ENCODE measurements at regions not wholly inside any gene's neighbourhood (a gene's known extent, or its start where the extent isn't known, plus 50 kb on each side); places are given as distances from the start of the nearest gene placed in this dataset.

GRCh38 chr2:66895206-66895605 is 460.3 kb downstream of the MEIS1 start:
- no peak for DNase-seq (ENCODE audit: low spot score)

- no peak for DNase-seq (ENCODE audit: low spot score)
These were observed 461.2 kb downstream of the MEIS1 start for GRCh38 chr2:66896131-66896530.

- no peak for DNase-seq (ENCODE audit: low spot score)
These were observed 462.3 kb downstream of the MEIS1 start for GRCh38 chr2:66897181-66897580.

GRCh38 chr2:66897691-66898150 is 462.8 kb downstream of the MEIS1 start:
- no peak for DNase-seq (ENCODE audit: low spot score)

- DNase-seq (ENCODE audit: low spot score), result no peak
These were observed 464.2 kb downstream of the MEIS1 start for GRCh38 chr2:66899109-66899508.

GRCh38 chr2:66899648-66900047 is 464.7 kb downstream of the MEIS1 start:
- DNase-seq (ENCODE audit: low spot score), result no peak

GRCh38 chr2:66901344-66901743 is 466.4 kb downstream of the MEIS1 start:
- no peak for DNase-seq (ENCODE audit: low spot score)

- DNase-seq (ENCODE audit: low spot score), result no peak
These were observed 468.3 kb downstream of the MEIS1 start for GRCh38 chr2:66903183-66903582.

GRCh38 chr2:66903745-66904465 is 469.0 kb downstream of the MEIS1 start:
- no peak for DNase-seq (ENCODE audit: low spot score)

- DNase-seq (ENCODE audit: low spot score), result no peak
These were observed 480.3 kb downstream of the MEIS1 start for GRCh38 chr2:66915237-66915636.

- DNase-seq (ENCODE audit: low spot score), result no peak
These were observed 477.8 kb upstream of the ETAA1 start for GRCh38 chr2:66919286-66919685.

- no peak for DNase-seq (ENCODE audit: low spot score)
These were observed 476.7 kb upstream of the ETAA1 start for GRCh38 chr2:66920415-66920814.

- DNase-seq (ENCODE audit: low spot score), result peak; percentile 9
These were observed 472.0 kb upstream of the ETAA1 start for GRCh38 chr2:66925128-66925527.

- DNase-seq (ENCODE audit: low spot score), result no peak
These were observed 470.5 kb upstream of the ETAA1 start for GRCh38 chr2:66926594-66927112.

GRCh38 chr2:66929632-66930338 is 467.3 kb upstream of the ETAA1 start:
- peak; percentile 58 for DNase-seq (ENCODE audit: low spot score)

GRCh38 chr2:66930339-66931220 is 466.6 kb upstream of the ETAA1 start:
- no peak for DNase-seq (ENCODE audit: low spot score)

GRCh38 chr2:66938471-66938967 is 458.6 kb upstream of the ETAA1 start:
- no peak for DNase-seq (ENCODE audit: low spot score)

- no peak for DNase-seq (ENCODE audit: low spot score)
These were observed 457.1 kb upstream of the ETAA1 start for GRCh38 chr2:66940080-66940479.

- DNase-seq (ENCODE audit: low spot score), result no peak
These were observed 448.9 kb upstream of the ETAA1 start for GRCh38 chr2:66948234-66948633.

- DNase-seq (ENCODE audit: low spot score), result no peak
These were observed 439.9 kb upstream of the ETAA1 start for GRCh38 chr2:66957198-66957597.

GRCh38 chr2:66957677-66958076 is 439.5 kb upstream of the ETAA1 start:
- no peak for DNase-seq (ENCODE audit: low spot score)

- DNase-seq (ENCODE audit: low spot score), result no peak
These were observed 437.0 kb upstream of the ETAA1 start for GRCh38 chr2:66960161-66960560.

Measured in GM03348 (cell line).